ENCODE measurements at regions not wholly inside any gene's neighbourhood (a gene's known extent, or its start where the extent isn't known, plus 50 kb on each side); places are given as distances from the start of the nearest gene placed in this dataset.

DNA sequence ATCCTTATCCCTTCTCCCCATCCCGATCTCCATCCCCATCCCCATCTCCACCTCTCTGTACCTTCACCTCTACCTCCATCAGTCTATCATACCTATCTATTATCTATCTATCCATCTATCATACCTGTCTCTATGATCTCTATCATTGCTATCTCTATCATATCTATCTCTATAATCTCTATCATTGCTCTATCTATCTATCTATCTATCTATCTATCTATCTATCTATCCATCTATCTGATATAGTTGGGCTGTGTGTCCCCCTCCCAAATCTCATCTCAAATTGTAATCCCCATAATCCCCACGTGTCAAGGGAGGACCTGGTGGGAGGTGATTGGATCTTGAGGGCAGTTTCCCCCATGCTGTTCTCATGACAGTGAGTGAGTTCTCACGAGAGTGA lies 97.9 kb upstream of the PAXBP1 start:
- TF ChIP-seq, protein P1, sequence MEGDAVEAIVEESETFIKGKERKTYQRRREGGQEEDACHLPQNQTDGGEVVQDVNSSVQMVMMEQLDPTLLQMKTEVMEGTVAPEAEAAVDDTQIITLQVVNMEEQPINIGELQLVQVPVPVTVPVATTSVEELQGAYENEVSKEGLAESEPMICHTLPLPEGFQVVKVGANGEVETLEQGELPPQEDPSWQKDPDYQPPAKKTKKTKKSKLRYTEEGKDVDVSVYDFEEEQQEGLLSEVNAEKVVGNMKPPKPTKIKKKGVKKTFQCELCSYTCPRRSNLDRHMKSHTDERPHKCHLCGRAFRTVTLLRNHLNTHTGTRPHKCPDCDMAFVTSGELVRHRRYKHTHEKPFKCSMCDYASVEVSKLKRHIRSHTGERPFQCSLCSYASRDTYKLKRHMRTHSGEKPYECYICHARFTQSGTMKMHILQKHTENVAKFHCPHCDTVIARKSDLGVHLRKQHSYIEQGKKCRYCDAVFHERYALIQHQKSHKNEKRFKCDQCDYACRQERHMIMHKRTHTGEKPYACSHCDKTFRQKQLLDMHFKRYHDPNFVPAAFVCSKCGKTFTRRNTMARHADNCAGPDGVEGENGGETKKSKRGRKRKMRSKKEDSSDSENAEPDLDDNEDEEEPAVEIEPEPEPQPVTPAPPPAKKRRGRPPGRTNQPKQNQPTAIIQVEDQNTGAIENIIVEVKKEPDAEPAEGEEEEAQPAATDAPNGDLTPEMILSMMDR (IDR thresholded peaks at IDR 0.05), result no peak
- TF ChIP-seq POLR2A (IDR thresholded peaks at IDR 0.05), result no peak

All from Peyer's patch (tissue), 4 donors.